ENCODE measurements at regions not wholly inside any gene's neighbourhood (a gene's known extent, or its start where the extent isn't known, plus 50 kb on each side); places are given as distances from the start of the nearest gene placed in this dataset.

- TF ChIP-seq CTCF (IDR thresholded peaks at IDR 0.05) (no peak), POLR2A (IDR thresholded peaks at IDR 0.05) (no peak), POLR2AphosphoS5 (IDR thresholded peaks at IDR 0.05) (no peak), EP300 (IDR thresholded peaks at IDR 0.05) (no peak)
These were observed 126.6 kb downstream of the VEGFA start for GRCh38 chr6:43896329-43897255.
